H1 (cell line): ENCODE measurements at regions not wholly inside any gene's neighbourhood (a gene's known extent, or its start where the extent isn't known, plus 50 kb on each side); places are given as distances from the start of the nearest gene placed in this dataset.

ENCODE experiments used
- CTCF ChIA-PET: fragments of 300-600 bp; sonication (Branson Sonifier 250); formaldehyde crosslinking; loops from one replicate; lab custom pipeline; 2021; ENCODE audit not compliant: partially characterized antibody; lab: Charles Lee
- POLR2A ChIA-PET: fragments of 300-600 bp; sonication (Branson Sonifier 250); formaldehyde crosslinking; loops from one replicate; lab custom pipeline; 2021; ENCODE audit warnings: inconsistent platforms; ENCODE audit not compliant: partially characterized antibody; lab: Charles Lee
- DNase-seq, 2 experiments: peaks; one replicate each; pipeline versions ENCODE4 v3.0.0 to v3.0.0-alpha.2; 2010 to 2022; ENCODE audit warnings: low spot score in 2 of 2, low read depth in 1 of 2, mixed read lengths in 1 of 2
- FAIRE-seq: peaks from 2 replicates; lab custom pipeline; 2011; peaks lifted over from hg19 to GRCh38; lab: Jason Lieb, UNC
- H2AFZ ChIP-seq: 2 replicates; pipeline ENCODE4 v1.8.1; 2012; ENCODE audit warnings: low read length, inconsistent platforms
- H2AK5ac ChIP-seq: 2 replicates; pipeline ENCODE4 v1.6.1; 2013; ENCODE audit warnings: low read depth, low read length
- H2BK120ac ChIP-seq: replicated peaks from 2 replicates; pipeline ENCODE3; 2013; ENCODE audit warnings: low read depth, low read length, inconsistent platforms
- H2BK12ac ChIP-seq: 2 replicates; pipeline ENCODE4 v1.6.1; 2013; ENCODE audit warnings: low read depth, low read length
- H2BK15ac ChIP-seq: 2 replicates; pipeline ENCODE4 v1.6.1; 2013; ENCODE audit warnings: low read length
- H2BK20ac ChIP-seq: 2 replicates; pipeline ENCODE4 v1.6.1; 2013; ENCODE audit warnings: low read length
- H2BK5ac ChIP-seq: 2 replicates; pipeline ENCODE4 v1.6.1; 2013; ENCODE audit warnings: low read depth, low read length
- H3K14ac ChIP-seq: 2 replicates; pipeline ENCODE4 v1.6.1; 2013; ENCODE audit warnings: inconsistent platforms; ENCODE audit not compliant: insufficient read length
- H3K18ac ChIP-seq: 2 replicates; pipeline ENCODE4 v1.6.1; 2013; ENCODE audit warnings: low read length; ENCODE audit errors: extremely low read depth
- H3K23ac ChIP-seq: 2 replicates; pipeline ENCODE4 v1.6.1; 2013; ENCODE audit warnings: inconsistent platforms; ENCODE audit not compliant: insufficient read length
- H3K23me2 ChIP-seq: 2 replicates; pipeline ENCODE4 v1.6.1; 2013; ENCODE audit warnings: low read depth, low read length
- H3K27ac ChIP-seq: 2 replicates; pipeline ENCODE4 v1.6.1; 2011; ENCODE audit warnings: low read depth, low read length, inconsistent platforms
- H3K27me3 ChIP-seq, 4 experiments: replicated peaks in 1 of 4; 1 replicate in 1 of 4; 2 replicates in 3 of 4; pipeline versions ENCODE4 v1.6.1 to v1.8.1; 2011 to 2013; ENCODE audit warnings: low read length in 3 of 4, mild to moderate bottlenecking in 3 of 4, inconsistent platforms in 2 of 4, mixed read lengths in 2 of 4, moderate library complexity in 1 of 4; ENCODE audit not compliant: control insufficient read depth in 3 of 4, insufficient read depth in 3 of 4; ENCODE audit errors: extremely low read depth in 1 of 4
- H3K36me3 ChIP-seq, 4 experiments: 2 replicates each; pipeline versions ENCODE4 v1.6.1 to v1.8.1; 2011 to 2013; ENCODE audit warnings: mild to moderate bottlenecking in 4 of 4, low read length in 3 of 4, moderate library complexity in 2 of 4, control low read depth in 1 of 4, inconsistent platforms in 1 of 4; ENCODE audit not compliant: insufficient read depth in 4 of 4, control insufficient read depth in 2 of 4
- H3K4ac ChIP-seq: replicated peaks from 2 replicates; pipeline ENCODE3; 2013; ENCODE audit warnings: low read length, low read depth, mixed read lengths, inconsistent platforms; ENCODE audit not compliant: insufficient read length
- H3K4me1 ChIP-seq, 4 experiments: replicated peaks in 1 of 4; 1 replicate in 1 of 4; 2 replicates in 3 of 4; pipeline versions ENCODE4 v1.6.1 to v1.8.1; 2011 to 2013; ENCODE audit warnings: low read length in 3 of 4, inconsistent platforms in 2 of 4, mixed read lengths in 1 of 4; ENCODE audit not compliant: insufficient read depth in 4 of 4, control insufficient read depth in 3 of 4
- H3K4me2 ChIP-seq, 2 experiments: 2 replicates each; pipeline versions ENCODE4 v1.6.1 to v1.8.1; 2011 to 2013; ENCODE audit warnings: low read depth in 2 of 2, low read length in 2 of 2, control low read depth in 1 of 2, inconsistent platforms in 1 of 2, mild to moderate bottlenecking in 1 of 2; ENCODE audit not compliant: insufficient read depth in 1 of 2
- H3K4me3 ChIP-seq, 4 experiments: fragments of 200-600, 300-600 bp in 1 of 4; sonication (generic), shearing (Covaris generic), sonication (Bioruptor Twin) in 1 of 4; 2 replicates each; pipeline versions ENCODE4 v1.5.1 to v1.8.1; 2011 to 2016; ENCODE audit warnings: low read length in 4 of 4, low read depth in 3 of 4, control low read depth in 2 of 4, inconsistent platforms in 2 of 4, mild to moderate bottlenecking in 2 of 4, mixed read lengths in 1 of 4, moderate library complexity in 1 of 4; ENCODE audit not compliant: insufficient read depth in 2 of 4; ENCODE audit errors: extremely low read depth in 1 of 4
- H3K56ac ChIP-seq: replicated peaks from 2 replicates; pipeline ENCODE3; 2013; ENCODE audit warnings: low read depth, mild to moderate bottlenecking, mixed read lengths, low read length, inconsistent platforms; ENCODE audit not compliant: insufficient read length
- H3K79me1 ChIP-seq: 2 replicates; pipeline ENCODE4 v1.6.1; 2013; ENCODE audit warnings: low read depth, low read length, control low read depth
- H3K79me2 ChIP-seq, 2 experiments: 2 replicates each; pipeline versions ENCODE4 v1.6.1 to v1.8.1; 2012 to 2013; ENCODE audit warnings: low read length in 2 of 2, mild to moderate bottlenecking in 2 of 2, inconsistent platforms in 1 of 2; ENCODE audit not compliant: insufficient read depth in 2 of 2, control insufficient read depth in 1 of 2
- H3K9ac ChIP-seq, 4 experiments: replicated peaks in 1 of 4; 1 replicate in 1 of 4; 2 replicates in 3 of 4; pipeline versions ENCODE4 v1.6.1 to v1.8.1; 2011 to 2013; ENCODE audit warnings: low read depth in 3 of 4, low read length in 3 of 4, control low read depth in 2 of 4, mild to moderate bottlenecking in 2 of 4, moderate library complexity in 2 of 4, inconsistent platforms in 1 of 4; ENCODE audit errors: extremely low read depth in 1 of 4
- H3K9me3 ChIP-seq, 2 experiments: 2 replicates each; pipeline versions ENCODE4 v1.6.1 to v1.8.1; 2012 to 2013; ENCODE audit warnings: mild to moderate bottlenecking in 2 of 2, moderate library complexity in 2 of 2, control low read depth in 1 of 2, inconsistent platforms in 1 of 2, low read depth in 1 of 2, low read length in 1 of 2, mixed read lengths in 1 of 2; ENCODE audit not compliant: insufficient read depth in 2 of 2
- H4K20me1 ChIP-seq, 2 experiments: replicated peaks in 1 of 2; 2 replicates each; pipeline versions ENCODE3 to v1.8.1; 2011 to 2013; ENCODE audit warnings: inconsistent platforms in 2 of 2, low read length in 2 of 2, mild to moderate bottlenecking in 1 of 2; ENCODE audit not compliant: insufficient read depth in 2 of 2, control insufficient read depth in 1 of 2
- H4K5ac ChIP-seq: 2 replicates; pipeline ENCODE4 v1.6.1; 2013; ENCODE audit warnings: low read length, low read depth, mixed read lengths, inconsistent platforms; ENCODE audit not compliant: insufficient read length
- H4K8ac ChIP-seq: 2 replicates; pipeline ENCODE4 v1.8.0; 2013; ENCODE audit warnings: mild to moderate bottlenecking, moderate library complexity, low read length, inconsistent platforms; ENCODE audit not compliant: insufficient read depth; ENCODE audit errors: extremely low read depth
- H4K91ac ChIP-seq: replicated peaks from 2 replicates; pipeline ENCODE3; 2013; ENCODE audit warnings: low read length, mixed read lengths, inconsistent platforms; ENCODE audit not compliant: insufficient read length
- ASH2L ChIP-seq: fragments of 200-600, 300-600 bp; sonication (generic); IDR thresholded peaks from one replicate; pipeline ENCODE4 v1.7.1; 2017; ENCODE audit warnings: low read length
- ATF2 ChIP-seq: IDR thresholded peaks from 2 replicates; pipeline ENCODE4 v1.6.1; 2012; ENCODE audit warnings: low read length, inconsistent platforms
- MAFK ChIP-seq: IDR thresholded peaks from 2 replicates; pipeline ENCODE4 v1.6.1; 2012; ENCODE audit warnings: low read depth, mild to moderate bottlenecking, improper control_type of control experiment, low read length
- RXRA ChIP-seq: IDR thresholded peaks from 2 replicates; pipeline ENCODE4 v1.6.1; 2011; ENCODE audit warnings: low read depth, mild to moderate bottlenecking, low read length, moderate library complexity; ENCODE audit not compliant: insufficient read depth
- SAP30 ChIP-seq: fragments of 300-600 bp; sonication (generic); IDR thresholded peaks from 2 replicates; pipeline ENCODE4 v1.7.1; 2012; ENCODE audit warnings: low read length, moderate library complexity, mild to moderate bottlenecking, inconsistent platforms; ENCODE audit not compliant: insufficient read depth, insufficient replicate concordance
- WGBS, 2 experiments: shearing (Covaris generic) in 1 of 2; methylation state at CpG; one replicate each; pipeline versions ENCODE4 v1.1.6 to v1.1.7; 2013 to 2015; ENCODE audit warnings: low lambda C conversion rate in 2 of 2, mixed read lengths in 2 of 2, inconsistent platforms in 1 of 2, low coverage in 1 of 2, missing lambda C conversion rate in 1 of 2; ENCODE audit not compliant: insufficient replicate concordance in 2 of 2, insufficient coverage in 1 of 2, insufficient read length in 1 of 2; ENCODE audit errors: extremely low coverage in 1 of 2, missing lambda C conversion rate in 1 of 2; 5-methylcytosine and 5-hydroxymethylcytosine counted together
- TF ChIP-seq, protein P1 (sequence below): IDR thresholded peaks from 2 replicates; pipeline ENCODE4 v1.6.1; 2012; ENCODE audit warnings: inconsistent platforms
- TF ChIP-seq, protein P2 (sequence below): IDR thresholded peaks from 2 replicates; pipeline ENCODE4 v1.6.1; 2012; ENCODE audit warnings: inconsistent platforms

DNA sequence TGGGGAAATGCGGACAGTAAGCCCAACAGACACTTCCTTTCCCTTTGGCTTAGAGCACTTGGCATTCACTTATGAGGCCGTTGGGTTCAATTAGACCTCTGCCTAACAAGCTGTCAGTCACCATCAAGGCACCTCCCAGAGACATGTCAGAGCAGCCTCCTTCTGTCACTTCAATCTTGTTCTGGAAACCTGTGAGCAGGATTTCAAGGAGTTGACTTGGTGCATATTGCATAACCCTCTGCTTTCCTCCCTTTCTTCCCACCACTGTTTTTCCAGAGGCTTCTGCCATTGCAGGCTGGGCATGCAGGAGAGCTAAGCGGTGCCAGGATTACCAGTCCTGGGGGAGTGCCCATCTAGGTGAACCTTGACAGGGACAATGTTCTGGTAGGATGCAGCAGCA is 484.2 kb upstream of the LRRC4C start:
- Histone ChIP-seq H2AFZ (no peak overlapping the region), H2BK20ac (no peak overlapping the region), H3K27me3 (no peaks in the 10 kb centered on the region; a peak in 1 of 7 replicates), H3K27ac (no peak overlapping the region), H3K4me1 (peaks cover 0 to 3% (median 0%) of the 10 kb centered on the region in 4 experiments; a peak in 1 of 7 replicates), H4K91ac (no peak overlapping the region), H2BK12ac (no peak overlapping the region), H2AK5ac (no peak overlapping the region), H3K4me2 (no peak overlapping the region), H3K79me2 (no peaks in the 10 kb centered on the region), H3K9ac (no peak overlapping the region), H4K5ac (no peak overlapping the region), H4K8ac (no peak overlapping the region), H3K4me3 (no peak overlapping the region), H3K14ac (no peak overlapping the region), H2BK5ac (no peak overlapping the region), H3K18ac (no peak overlapping the region), H3K23ac (no peak overlapping the region), H3K23me2 (no peaks in the 10 kb centered on the region), H3K56ac (no peak overlapping the region), H3K79me1 (no peaks in the 10 kb centered on the region), H4K20me1 (no peaks in the 10 kb centered on the region), H3K4ac (no peak overlapping the region), H3K36me3 (no peaks in the 10 kb centered on the region), H2BK120ac (no peak overlapping the region), H3K9me3 (no peaks in the 10 kb centered on the region), H2BK15ac (no peak overlapping the region)
- no peak for FAIRE-seq
- DNase-seq = no peak
- WGBS, 2 experiments = 92% methylated on average over 3 of the region's 3 CpGs; no CpG with 5 or more reads in 1 of the 2 experiments
- POLR2A ChIA-PET = no interaction called here
- CTCF ChIA-PET = no interaction called here
- TF ChIP-seq, protein P1, sequence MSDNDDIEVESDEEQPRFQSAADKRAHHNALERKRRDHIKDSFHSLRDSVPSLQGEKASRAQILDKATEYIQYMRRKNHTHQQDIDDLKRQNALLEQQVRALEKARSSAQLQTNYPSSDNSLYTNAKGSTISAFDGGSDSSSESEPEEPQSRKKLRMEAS = no peak
- TF ChIP-seq RXRA = no peak
- TF ChIP-seq ASH2L = no peak
- TF ChIP-seq MAFK = no peak
- TF ChIP-seq ATF2 = no peak
- TF ChIP-seq, protein P2, sequence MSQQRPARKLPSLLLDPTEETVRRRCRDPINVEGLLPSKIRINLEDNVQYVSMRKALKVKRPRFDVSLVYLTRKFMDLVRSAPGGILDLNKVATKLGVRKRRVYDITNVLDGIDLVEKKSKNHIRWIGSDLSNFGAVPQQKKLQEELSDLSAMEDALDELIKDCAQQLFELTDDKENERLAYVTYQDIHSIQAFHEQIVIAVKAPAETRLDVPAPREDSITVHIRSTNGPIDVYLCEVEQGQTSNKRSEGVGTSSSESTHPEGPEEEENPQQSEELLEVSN = no peak
- TF ChIP-seq SAP30 = no peak
